OCI-LY7 (cell line): ENCODE measurements at regions not wholly inside any gene's neighbourhood (a gene's known extent, or its start where the extent isn't known, plus 50 kb on each side); places are given as distances from the start of the nearest gene placed in this dataset.

Experiments used
- BruUV-seq: library from RNA; stranded (reverse); fragments of 400-500 nt; replicated peaks from 2 replicates; lab custom pipeline; 2021; lab: Mats Ljungman, UMichigan
- CTCF ChIA-PET: fragments of 300-600 bp; sonication (Branson Sonifier 250); formaldehyde crosslinking; loops from one replicate; lab custom pipeline; 2022; ENCODE audit warnings: antibody characterized with exemption; ENCODE audit not compliant: unreplicated experiment; lab: Charles Lee
- POLR2A ChIA-PET: fragments of 300-600 bp; sonication (Branson Sonifier 250); formaldehyde crosslinking; loops from one replicate; lab custom pipeline; 2022; ENCODE audit warnings: antibody characterized with exemption; lab: Charles Lee
- DNase-seq: peaks from one replicate; pipeline ENCODE4 v3.0.0-alpha.2; 2015; ENCODE audit warnings: low spot score
- H2AFZ ChIP-seq: fragments of 200-600 bp; sonication (generic), shearing (Covaris generic); 2 replicates; pipeline ENCODE4 v1.6.1; 2014; ENCODE audit warnings: mild to moderate bottlenecking, antibody characterized with exemption, low read length, moderate library complexity
- H3K27ac ChIP-seq: fragments of 200-600 bp; sonication (generic); 2 replicates; pipeline ENCODE4 v1.5.1; 2014; ENCODE audit warnings: mixed run types, low read depth, mild to moderate bottlenecking, moderate library complexity, low read length, inconsistent platforms; ENCODE audit not compliant: poor library complexity, severe bottlenecking
- H3K36me3 ChIP-seq: fragments of 200-600 bp; sonication (generic); 2 replicates; pipeline ENCODE4 v1.6.1; 2014; ENCODE audit warnings: mild to moderate bottlenecking, antibody characterized with exemption, low read length, moderate library complexity, mixed read lengths; ENCODE audit not compliant: insufficient read depth
- H3K4me1 ChIP-seq: fragments of 200-600 bp; sonication (generic); 2 replicates; pipeline ENCODE4 v1.5.1; 2014; ENCODE audit warnings: mild to moderate bottlenecking, low read length; ENCODE audit not compliant: insufficient read depth, poor library complexity, severe bottlenecking
- H3K4me2 ChIP-seq: fragments of 200-600 bp; sonication (generic); 2 replicates; pipeline ENCODE4 v1.6.1; 2014; ENCODE audit warnings: mild to moderate bottlenecking, low read length
- H3K4me3 ChIP-seq: fragments of 200-600 bp; sonication (generic); 2 replicates; pipeline ENCODE4 v1.5.1; 2014; ENCODE audit warnings: mild to moderate bottlenecking, low read depth, low read length; ENCODE audit not compliant: poor library complexity, severe bottlenecking
- H3K79me2 ChIP-seq: fragments of 200-600 bp; sonication (generic); 2 replicates; pipeline ENCODE4 v1.6.1; 2016; ENCODE audit warnings: low read depth, mild to moderate bottlenecking, low read length, moderate library complexity, mixed read lengths; ENCODE audit not compliant: insufficient read depth
- H3K9me2 ChIP-seq: fragments of 200-600 bp; sonication (generic); 2 replicates; pipeline ENCODE4 v1.6.1; 2016; ENCODE audit warnings: mild to moderate bottlenecking, low read length, mixed read lengths; ENCODE audit not compliant: insufficient read depth
- H3K9me3 ChIP-seq: fragments of 200-600 bp; sonication (generic); 2 replicates; pipeline ENCODE4 v1.6.1; 2014; ENCODE audit warnings: mild to moderate bottlenecking, mixed run types, low read length, mixed read lengths
- H4K20me1 ChIP-seq: fragments of 200-600 bp; sonication (generic); 2 replicates; pipeline ENCODE4 v1.6.1; 2014; ENCODE audit warnings: mild to moderate bottlenecking, antibody characterized with exemption, low read length, moderate library complexity, mixed read lengths; ENCODE audit not compliant: insufficient read depth
- EZH2phosphoT487 ChIP-seq: fragments of 200-600 bp; sonication (generic); IDR thresholded peaks from 2 replicates; pipeline ENCODE4 v1.6.1; 2018; ENCODE audit warnings: low read depth, borderline replicate concordance, mild to moderate bottlenecking, mixed run types, antibody characterized with exemption, low read length, moderate library complexity, mixed read lengths
- intact Hi-C: fragments of 100-400 bp; cut with micrococcal nuclease; formaldehyde crosslinking; loops from one replicate; pipeline ENCODE4 v1.10.0; 2022; ENCODE audit not compliant: unreplicated experiment
- TF ChIP-seq, protein P1 (sequence below): fragments of 200-600 bp; sonication (generic); conservative IDR thresholded peaks from 2 replicates; pipeline ENCODE4 v1.5.1; 2014; ENCODE audit warnings: mild to moderate bottlenecking, antibody characterized with exemption, low read length, moderate library complexity, mixed read lengths

DNA sequence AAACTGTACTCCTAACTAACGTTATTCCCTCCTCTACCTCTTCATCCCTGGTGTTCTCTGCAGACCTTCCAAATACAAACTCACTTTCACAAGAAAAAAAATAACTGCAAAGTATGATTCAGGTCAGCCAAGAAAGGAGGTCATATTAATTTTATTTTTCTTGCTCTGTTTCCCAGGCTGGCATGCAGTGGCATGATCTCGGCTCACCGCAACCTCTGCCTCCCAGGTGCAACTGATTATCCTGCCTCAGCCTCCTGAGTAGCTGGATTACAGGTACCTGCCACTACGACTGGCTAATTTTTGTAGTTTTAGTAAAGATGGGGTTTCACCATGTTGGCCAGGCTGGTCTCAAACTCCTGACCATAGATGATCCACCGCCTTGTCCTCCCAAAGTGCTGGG lies 156.6 kb downstream of the CHIC2 start:
- POLR2A ChIA-PET, result interaction anchor here (0.7 to 1.8 kb wide), 2 partner anchors 58 to 326 kb away, joined by 3 to 4 read pairs; no protein-coding TSS in a partner anchor
- Histone ChIP-seq H3K4me3 (no peak overlapping the region), H3K9me3 (no peaks in the 10 kb centered on the region), H4K20me1 (no peaks in the 10 kb centered on the region), H3K9me2 (no peaks in the 10 kb centered on the region), H3K4me1 (peaks cover 21% of the 10 kb centered on the region), H3K79me2 (no peaks in the 10 kb centered on the region), H3K4me2 (no peak overlapping the region), H3K27ac (no peak overlapping the region), H2AFZ (peak overlapping the region; percentile 98; the same call in 1 of the 2 replicates), H3K36me3 (no peaks in the 10 kb centered on the region)
- intact Hi-C loops, result loop anchor here (1.0 to 5.0 kb wide), 4 partner anchors 200 to 710 kb away; no protein-coding TSS in a partner anchor
- no TSS peak for BruUV-seq
- no peak for TF ChIP-seq EZH2phosphoT487
- TF ChIP-seq, protein P1, sequence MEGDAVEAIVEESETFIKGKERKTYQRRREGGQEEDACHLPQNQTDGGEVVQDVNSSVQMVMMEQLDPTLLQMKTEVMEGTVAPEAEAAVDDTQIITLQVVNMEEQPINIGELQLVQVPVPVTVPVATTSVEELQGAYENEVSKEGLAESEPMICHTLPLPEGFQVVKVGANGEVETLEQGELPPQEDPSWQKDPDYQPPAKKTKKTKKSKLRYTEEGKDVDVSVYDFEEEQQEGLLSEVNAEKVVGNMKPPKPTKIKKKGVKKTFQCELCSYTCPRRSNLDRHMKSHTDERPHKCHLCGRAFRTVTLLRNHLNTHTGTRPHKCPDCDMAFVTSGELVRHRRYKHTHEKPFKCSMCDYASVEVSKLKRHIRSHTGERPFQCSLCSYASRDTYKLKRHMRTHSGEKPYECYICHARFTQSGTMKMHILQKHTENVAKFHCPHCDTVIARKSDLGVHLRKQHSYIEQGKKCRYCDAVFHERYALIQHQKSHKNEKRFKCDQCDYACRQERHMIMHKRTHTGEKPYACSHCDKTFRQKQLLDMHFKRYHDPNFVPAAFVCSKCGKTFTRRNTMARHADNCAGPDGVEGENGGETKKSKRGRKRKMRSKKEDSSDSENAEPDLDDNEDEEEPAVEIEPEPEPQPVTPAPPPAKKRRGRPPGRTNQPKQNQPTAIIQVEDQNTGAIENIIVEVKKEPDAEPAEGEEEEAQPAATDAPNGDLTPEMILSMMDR, result no peak
- CTCF ChIA-PET, result interaction anchor here (1.0 to 1.5 kb wide), 2 partner anchors 28 to 201 kb away, joined by 3 read pairs; no protein-coding TSS in a partner anchor
- DNase-seq, result no peak

DNA sequence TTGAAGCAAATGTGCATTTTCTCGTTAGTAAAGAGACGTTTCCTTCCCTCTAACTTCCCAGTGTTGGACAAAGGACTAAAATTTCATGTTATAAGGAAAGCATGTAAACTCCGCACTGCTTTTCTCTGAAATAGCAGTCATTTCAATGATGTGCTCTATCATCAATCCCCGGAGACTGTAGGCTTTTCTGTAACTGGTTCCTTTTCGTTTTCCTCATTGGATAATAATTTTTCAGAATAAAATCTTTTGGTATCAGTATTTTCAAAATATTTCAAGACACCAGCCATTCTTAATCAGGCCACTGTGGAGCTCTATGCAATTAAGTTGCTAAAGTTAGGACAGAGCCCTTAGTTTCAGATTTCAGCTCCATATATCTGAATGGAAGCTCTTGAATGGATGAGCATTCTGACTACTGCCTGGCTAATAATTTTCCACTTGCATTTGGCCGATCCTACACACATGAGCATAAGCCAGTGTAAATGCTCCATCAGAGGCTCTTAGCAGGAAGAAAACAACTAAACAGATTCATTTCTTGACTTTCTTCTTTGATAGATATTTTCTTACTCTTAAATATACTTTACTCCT lies 157.7 kb downstream of the CHIC2 start:
- Histone ChIP-seq H2AFZ (peak overlapping the region; percentile 98), H3K4me1 (peaks cover 21% of the 10 kb centered on the region), H3K27ac (no peak overlapping the region), H3K9me3 (no peaks in the 10 kb centered on the region), H3K4me2 (peak overlapping the region; percentile 71), H4K20me1 (no peaks in the 10 kb centered on the region), H3K79me2 (no peaks in the 10 kb centered on the region), H3K36me3 (no peaks in the 10 kb centered on the region), H3K9me2 (no peaks in the 10 kb centered on the region), H3K4me3 (peak overlapping the region; percentile 60)
- intact Hi-C loops, result loop anchor here (5.0 kb wide), 2 partner anchors 199 to 709 kb away; no protein-coding TSS in a partner anchor
- ChIA-PET POLR2A (interaction anchor here (1.1 kb wide), 1 partner anchor 9 kb away, joined by 3 read pairs; no protein-coding TSS in a partner anchor), CTCF (no interaction called here)
- BruUV-seq, result no TSS peak
- no peak for DNase-seq
- no peak for TF ChIP-seq EZH2phosphoT487
- TF ChIP-seq, protein P1, result no peak

DNA sequence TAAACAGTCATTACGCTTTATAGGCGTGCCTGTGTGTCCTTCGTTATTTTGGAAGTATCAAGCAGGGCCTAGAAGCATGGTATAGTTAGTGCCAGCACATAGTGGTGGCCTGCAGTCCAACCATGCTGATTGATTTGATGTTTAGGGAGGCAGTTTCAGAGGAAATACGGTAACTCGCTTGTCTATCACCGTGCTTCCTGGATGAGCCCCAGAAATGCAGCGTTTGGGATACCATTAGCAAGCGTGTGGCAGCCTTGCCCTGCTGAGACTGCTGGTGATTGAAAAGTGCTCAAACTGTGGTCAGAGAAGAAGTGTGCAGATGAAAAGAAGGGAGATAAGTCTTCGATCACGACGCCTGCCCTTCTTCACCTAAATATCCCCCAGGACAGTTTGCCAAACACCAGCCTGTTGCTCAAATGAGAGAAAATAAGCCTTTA lies 158.4 kb downstream of the CHIC2 start:
- peak overlapping the region; percentile 98 for H2AFZ ChIP-seq
- peak overlapping the region; percentile 71 for H3K4me2 ChIP-seq
- BruUV-seq, result no TSS peak
- H3K79me2 ChIP-seq, result no peaks in the 10 kb centered on the region
- peaks cover 21% of the 10 kb centered on the region for H3K4me1 ChIP-seq
- no peaks in the 10 kb centered on the region for H3K9me2 ChIP-seq
- no peaks in the 10 kb centered on the region for H3K9me3 ChIP-seq
- no peaks in the 10 kb centered on the region for H3K36me3 ChIP-seq
- DNase-seq, result peak; percentile 81
- H3K27ac ChIP-seq, result no peak overlapping the region
- H3K4me3 ChIP-seq, result peak overlapping the region; percentile 60
- TF ChIP-seq, protein P1, result no peak
- TF ChIP-seq EZH2phosphoT487, result no peak
- POLR2A ChIA-PET, result interaction anchor here (1.1 to 1.5 kb wide), 3 partner anchors 8 to 18 kb away, joined by 3 to 5 read pairs (median 4); no protein-coding TSS in a partner anchor
- H4K20me1 ChIP-seq, result no peaks in the 10 kb centered on the region
- CTCF ChIA-PET, result interaction anchor here (1.1 kb wide), 1 partner anchor 160 kb away, joined by 3 read pairs; no protein-coding TSS in a partner anchor
- intact Hi-C loops, result loop anchor here (5.0 kb wide), 2 partner anchors 199 to 709 kb away; no protein-coding TSS in a partner anchor
